ENCODE measurements at regions not wholly inside any gene's neighbourhood (a gene's known extent, or its start where the extent isn't known, plus 50 kb on each side); places are given as distances from the start of the nearest gene placed in this dataset.

GRCh38 chr15:39453620-39454019 is 127.3 kb upstream of the THBS1 start:
- ATAC-seq = no peak

GRCh38 chr15:39454189-39454986 is 126.5 kb upstream of the THBS1 start:
- ATAC-seq = no peak
- no peak for FAIRE-seq
- CTCF ChIA-PET = no interaction called here
- no peak overlapping the region for H3K4me3 ChIP-seq
- H3K9me3 ChIP-seq = no peaks in the 10 kb centered on the region
- POLR2A ChIA-PET = no interaction called here
- no peak for DNase-seq (ENCODE audit: low read depth in 1 of 2, low spot score in 1 of 2)
- H3K27ac ChIP-seq = no peak overlapping the region
- no peak overlapping the region for H3K4me2 ChIP-seq
- WGBS (ENCODE audit: missing lambda C conversion rate) = 98% methylated on average over 5 of the region's 5 CpGs
- H3K4me1 ChIP-seq = peaks cover 10% of the 10 kb centered on the region
- TF ChIP-seq NPAS2 (CRISPR knock-in tag; IDR thresholded peaks at IDR 0.05; ENCODE audit: borderline replicate concordance) (no peak), SMC3 (IDR thresholded peaks at IDR 0.05) (no peak), CEBPB (IDR thresholded peaks at IDR 0.05) (no peak), ZC3H11A (IDR thresholded peaks at IDR 0.05) (no peak), EHF (CRISPR knock-in tag; IDR thresholded peaks at IDR 0.05) (no peak), HOXB5 (CRISPR knock-in tag; IDR thresholded peaks at IDR 0.05) (no peak), BHLHE40 (IDR thresholded peaks at IDR 0.05; ENCODE audit: low read depth, low read length) (no peak), RAD21 (conservative IDR thresholded peaks at IDR 0.05 in 1 of 2, IDR thresholded peaks at IDR 0.05 in 1 of 2) (no peak), MYC (IDR thresholded peaks at IDR 0.05; ENCODE audit: borderline replicate concordance, low read length) (no peak), MAFK (IDR thresholded peaks at IDR 0.05; ENCODE audit: partially characterized antibody) (no peak), RFX5 (IDR thresholded peaks at IDR 0.05) (no peak), ZNF302 (CRISPR knock-in tag; IDR thresholded peaks at IDR 0.05) (no peak), CBX8 (IDR thresholded peaks at IDR 0.05) (no peak), JUNB (IDR thresholded peaks at IDR 0.05) (no peak), PBX3 (IDR thresholded peaks at IDR 0.05) (no peak), MAZ (IDR thresholded peaks at IDR 0.05; ENCODE audit: borderline replicate concordance, low read depth, low read length) (no peak), HES2 (IDR thresholded peaks at IDR 0.05) (no peak), NFE2L2 (conservative IDR thresholded peaks at IDR 0.05; ENCODE audit: low read length) (no peak), KDM1A (IDR thresholded peaks at IDR 0.05; ENCODE audit: low read depth) (no peak)

More at GRCh38 chr15:39453620-39454019, 127.3 kb upstream of the THBS1 start:
- no peak for FAIRE-seq
- Histone ChIP-seq H3K27ac (no peak overlapping the region), H3K4me3 (no peak overlapping the region), H3K4me1 (peaks cover 10% of the 10 kb centered on the region), H3K9me3 (no peaks in the 10 kb centered on the region), H3K4me2 (no peak overlapping the region)
- CTCF ChIA-PET = no interaction called here
- TF ChIP-seq HES2 (IDR thresholded peaks at IDR 0.05) (no peak), MAFK (IDR thresholded peaks at IDR 0.05; ENCODE audit: partially characterized antibody) (peak; percentile 89)
- POLR2A ChIA-PET = no interaction called here
- no peak for DNase-seq (ENCODE audit: low read depth in 1 of 2, low spot score in 1 of 2)
- WGBS (ENCODE audit: missing lambda C conversion rate) = 68% methylated on average over 4 of the region's 4 CpGs

GRCh38 chr15:39455471-39455991 is 125.3 kb upstream of the THBS1 start:
- 22% methylated on average over 5 of the region's 5 CpGs for WGBS (ENCODE audit: missing lambda C conversion rate)
- H3K4me1 ChIP-seq = peaks cover 10% of the 10 kb centered on the region
- peak in 1 of 2 experiments; percentile 40 for DNase-seq (ENCODE audit: low read depth in 1 of 2, low spot score in 1 of 2)
- peak; percentile 92 for TF ChIP-seq MAFK (IDR thresholded peaks at IDR 0.05; ENCODE audit: partially characterized antibody)
- TF ChIP-seq FOSL2 (IDR thresholded peaks at IDR 0.05) = no peak
- TF ChIP-seq FOSL2 (CRISPR knock-in tag; IDR thresholded peaks at IDR 0.05) = 0 out of 2 replicates have a peak, but pooled peaks have one; percentile 2
- TF ChIP-seq NR3C1 (IDR thresholded peaks at IDR 0.05) = no peak
- TF ChIP-seq SREBF2 (IDR thresholded peaks at IDR 0.05) = no peak
- no peak for TF ChIP-seq EP300 (IDR thresholded peaks at IDR 0.05)
- peak; percentile 87 for TF ChIP-seq NFE2L2 (conservative IDR thresholded peaks at IDR 0.05; ENCODE audit: low read length)
- POLR2A ChIA-PET = no interaction called here
- FAIRE-seq = no peak
- ATAC-seq = peak in 1 of 2 experiments; percentile 55; a peak in 3 of 6 replicates
- CTCF ChIA-PET = no interaction called here
- H3K4me2 ChIP-seq = peak overlapping the region; percentile 19; the same call in 1 of the 3 replicates
- H3K9me3 ChIP-seq = no peaks in the 10 kb centered on the region
- H3K4me3 ChIP-seq = no peak overlapping the region
- peak overlapping the region; percentile 55 to 64 for H3K27ac ChIP-seq

Measured in A549 (cell line).